Activated naive CD4-positive, alpha-beta T cell treated with anti-CD3 and anti-CD28 coated beads for 36 hours (primary cell): ENCODE measurements at regions not wholly inside any gene's neighbourhood (a gene's known extent, or its start where the extent isn't known, plus 50 kb on each side); places are given as distances from the start of the nearest gene placed in this dataset.
"Not testable (repeated sequence)": the region's sequence is repeated elsewhere in the genome, so short reads cannot be mapped to it uniquely, and the experiment has no call there.

Experiments
- CTCF ChIA-PET: fragments of 350-600 bp; sonication (Branson Sonifier 250); formaldehyde crosslinking; loops from one replicate; lab custom pipeline; 2021; ENCODE audit warnings: antibody characterized with exemption; lab: Charles Lee
- DNase-seq: peaks from one replicate; pipeline ENCODE4 v3.0.0-alpha.2; 2020
- H3K27ac Mint-ChIP-seq: one replicate; pipeline ENCODE4 v1.8.0; 2021; ENCODE audit warnings: mild to moderate bottlenecking, mixed read lengths
- H3K27me3 Mint-ChIP-seq: one replicate; pipeline ENCODE4 v1.8.0; 2021; ENCODE audit warnings: low read depth, mixed read lengths
- H3K36me3 Mint-ChIP-seq: one replicate; pipeline ENCODE4 v1.8.0; 2021; ENCODE audit warnings: low read depth, mixed read lengths
- H3K4me1 Mint-ChIP-seq: one replicate; pipeline ENCODE4 v1.8.0; 2021; ENCODE audit warnings: low read depth, mixed read lengths
- H3K4me3 Mint-ChIP-seq: one replicate; pipeline ENCODE4 v1.8.0; 2021; ENCODE audit warnings: mild to moderate bottlenecking, moderate library complexity, mixed read lengths
- H3K9me3 Mint-ChIP-seq: one replicate; pipeline ENCODE4 v1.8.0; 2021; ENCODE audit warnings: mixed read lengths
- intact Hi-C: fragments of 100-400 bp; cut with micrococcal nuclease; formaldehyde crosslinking; loops from one replicate; pipeline ENCODE4 v1.15.1; 2023

GRCh38 chr2:18971628-18972027 is 382.3 kb upstream of the NT5C1B start:
- Mint-ChIP-seq H3K27ac (no peak overlapping the region), H3K27me3 (no peaks in the 10 kb centered on the region), H3K36me3 (no peaks in the 10 kb centered on the region), H3K4me1 (no peaks in the 10 kb centered on the region), H3K9me3 (no peaks in the 10 kb centered on the region), H3K4me3 (no peak overlapping the region)
- no peak for DNase-seq
- CTCF ChIA-PET: no interaction called here
- intact Hi-C loops: no loop called here

GRCh38 chr2:18971069-18971378 is 381.7 kb upstream of the NT5C1B start:
- Mint-ChIP-seq H3K27me3 (no peaks in the 10 kb centered on the region), H3K4me1 (no peaks in the 10 kb centered on the region), H3K9me3 (no peaks in the 10 kb centered on the region), H3K27ac (no peak overlapping the region), H3K4me3 (no peak overlapping the region), H3K36me3 (no peaks in the 10 kb centered on the region)
- CTCF ChIA-PET: no interaction called here
- intact Hi-C loops: no loop called here
- no peak for DNase-seq

GRCh38 chr2:18966131-18966530 is 376.8 kb upstream of the NT5C1B start:
- H3K27ac Mint-ChIP-seq: no peak overlapping the region
- peaks cover 4% of the 10 kb centered on the region for H3K9me3 Mint-ChIP-seq
- no peaks in the 10 kb centered on the region for H3K4me1 Mint-ChIP-seq
- H3K27me3 Mint-ChIP-seq: no peaks in the 10 kb centered on the region
- CTCF ChIA-PET: no interaction called here
- H3K36me3 Mint-ChIP-seq: no peaks in the 10 kb centered on the region
- no peak for DNase-seq
- intact Hi-C loops: no loop called here
- H3K4me3 Mint-ChIP-seq: no peak overlapping the region

- CTCF ChIA-PET, H3K36me3 Mint-ChIP-seq, H3K4me3 Mint-ChIP-seq, H3K27ac Mint-ChIP-seq, H3K9me3 Mint-ChIP-seq, H3K4me1 Mint-ChIP-seq, DNase-seq, H3K27me3 Mint-ChIP-seq, intact Hi-C loops: not testable (repeated sequence)
Observed at GRCh38 chr2:18963739-18964256, 374.4 kb upstream of the NT5C1B start.

GRCh38 chr2:18961991-18962421 is 372.6 kb upstream of the NT5C1B start:
- Mint-ChIP-seq H3K27ac (no peak overlapping the region), H3K9me3 (peaks cover 4% of the 10 kb centered on the region), H3K27me3 (no peaks in the 10 kb centered on the region), H3K4me3 (no peak overlapping the region), H3K4me1 (no peaks in the 10 kb centered on the region), H3K36me3 (no peaks in the 10 kb centered on the region)
- intact Hi-C loops: no loop called here
- DNase-seq: no peak
- CTCF ChIA-PET: interaction anchor here (0.6 kb wide), 1 partner anchor 579 kb away, joined by 3 read pairs; no protein-coding TSS in a partner anchor

- CTCF ChIA-PET: no interaction called here
- no peaks in the 10 kb centered on the region for H3K4me1 Mint-ChIP-seq
Observed at GRCh38 chr2:18959952-18960717, 370.8 kb upstream of the NT5C1B start.

GRCh38 chr2:18959200-18959599 is 369.8 kb upstream of the NT5C1B start:
- intact Hi-C loops: no loop called here
- Mint-ChIP-seq H3K9me3 (peaks cover 4% of the 10 kb centered on the region), H3K4me1 (no peaks in the 10 kb centered on the region), H3K4me3 (no peak overlapping the region), H3K27me3 (no peaks in the 10 kb centered on the region), H3K36me3 (no peaks in the 10 kb centered on the region), H3K27ac (no peak overlapping the region)
- no peak for DNase-seq
- CTCF ChIA-PET: no interaction called here

More at GRCh38 chr2:18959952-18960717, 370.8 kb upstream of the NT5C1B start:
- Mint-ChIP-seq H3K36me3 (no peaks in the 10 kb centered on the region), H3K9me3 (peaks cover 4% of the 10 kb centered on the region), H3K4me3 (no peak overlapping the region), H3K27me3 (no peaks in the 10 kb centered on the region), H3K27ac (no peak overlapping the region)
- DNase-seq: no peak
- intact Hi-C loops: no loop called here

- Mint-ChIP-seq H3K27ac (no peak overlapping the region), H3K36me3 (no peaks in the 10 kb centered on the region), H3K9me3 (no peaks in the 10 kb centered on the region), H3K4me3 (no peak overlapping the region), H3K27me3 (no peaks in the 10 kb centered on the region), H3K4me1 (no peaks in the 10 kb centered on the region)
- no peak for DNase-seq
- intact Hi-C loops: no loop called here
- CTCF ChIA-PET: no interaction called here
Observed at GRCh38 chr2:18957909-18958308, 368.5 kb upstream of the NT5C1B start.

- Mint-ChIP-seq H3K4me1 (no peaks in the 10 kb centered on the region), H3K27ac (no peak overlapping the region), H3K36me3 (no peaks in the 10 kb centered on the region), H3K9me3 (no peaks in the 10 kb centered on the region), H3K4me3 (no peak overlapping the region), H3K27me3 (no peaks in the 10 kb centered on the region)
- intact Hi-C loops: no loop called here
- no peak for DNase-seq
- CTCF ChIA-PET: no interaction called here
Observed at GRCh38 chr2:18950361-18950851, 361.0 kb upstream of the NT5C1B start.

- Mint-ChIP-seq H3K27me3 (no peaks in the 10 kb centered on the region), H3K4me1 (no peaks in the 10 kb centered on the region), H3K4me3 (no peak overlapping the region), H3K9me3 (no peaks in the 10 kb centered on the region), H3K27ac (no peak overlapping the region), H3K36me3 (no peaks in the 10 kb centered on the region)
- no peak for DNase-seq
- CTCF ChIA-PET: no interaction called here
- intact Hi-C loops: no loop called here
Observed at GRCh38 chr2:18949871-18950270, 360.5 kb upstream of the NT5C1B start.

GRCh38 chr2:18940184-18940583 is 350.8 kb upstream of the NT5C1B start:
- CTCF ChIA-PET: no interaction called here
- intact Hi-C loops: no loop called here
- Mint-ChIP-seq H3K36me3 (peaks cover 1% of the 10 kb centered on the region), H3K27ac (no peak overlapping the region), H3K9me3 (no peaks in the 10 kb centered on the region), H3K4me3 (no peak overlapping the region), H3K27me3 (no peaks in the 10 kb centered on the region), H3K4me1 (no peaks in the 10 kb centered on the region)
- no peak for DNase-seq

GRCh38 chr2:18939740-18940139 is 350.4 kb upstream of the NT5C1B start:
- DNase-seq, intact Hi-C loops, H3K36me3 Mint-ChIP-seq, H3K4me1 Mint-ChIP-seq, CTCF ChIA-PET, H3K27me3 Mint-ChIP-seq, H3K27ac Mint-ChIP-seq, H3K9me3 Mint-ChIP-seq, H3K4me3 Mint-ChIP-seq: not testable (repeated sequence)

GRCh38 chr2:18934886-18935285 is 345.5 kb upstream of the NT5C1B start:
- CTCF ChIA-PET: no interaction called here
- H3K27ac Mint-ChIP-seq: no peak overlapping the region
- no peaks in the 10 kb centered on the region for H3K4me1 Mint-ChIP-seq
- no peaks in the 10 kb centered on the region for H3K36me3 Mint-ChIP-seq
- H3K27me3 Mint-ChIP-seq: no peaks in the 10 kb centered on the region
- DNase-seq: no peak
- H3K4me3 Mint-ChIP-seq: no peak overlapping the region
- intact Hi-C loops: no loop called here
- H3K9me3 Mint-ChIP-seq: no peaks in the 10 kb centered on the region
